ENCODE measurements at regions not wholly inside any gene's neighbourhood (a gene's known extent, or its start where the extent isn't known, plus 50 kb on each side); places are given as distances from the start of the nearest gene placed in this dataset.

- H3K9ac ChIP-seq (replicated peaks in 1 of 4; ENCODE audit: extremely low read depth in 1 of 4, low read depth in 3 of 4, low read length in 3 of 4) = no peak overlapping the region
- H3K27ac ChIP-seq (ENCODE audit: low read depth, low read length) = no peak overlapping the region
- no peak overlapping the region for H3K4me2 ChIP-seq (ENCODE audit: insufficient read depth in 1 of 2, low read depth in 2 of 2, low read length in 2 of 2)
- no peak overlapping the region for H3K14ac ChIP-seq (ENCODE audit: insufficient read length)
- no peaks in the 10 kb centered on the region for H3K23me2 ChIP-seq (ENCODE audit: low read depth, low read length)
- no peak overlapping the region for H3K4me3 ChIP-seq (ENCODE audit: extremely low read depth in 1 of 4, insufficient read depth in 2 of 4, low read depth in 3 of 4, low read length in 4 of 4)
- H4K91ac ChIP-seq (replicated peaks; ENCODE audit: insufficient read length, low read length) = no peak overlapping the region
- H3K79me2 ChIP-seq (ENCODE audit: control insufficient read depth in 1 of 2, insufficient read depth in 2 of 2, low read length in 2 of 2) = no peaks in the 10 kb centered on the region
- no peak overlapping the region for H4K5ac ChIP-seq (ENCODE audit: insufficient read length, low read depth, low read length)
- peaks cover 0 to 1% (median 0%) of the 10 kb centered on the region in 4 experiments; a peak in 1 of 7 replicates for H3K27me3 ChIP-seq (replicated peaks in 1 of 4; ENCODE audit: control insufficient read depth in 3 of 4, extremely low read depth in 1 of 4, insufficient read depth in 3 of 4, low read length in 3 of 4)
- FAIRE-seq (no peak), DNase-seq (ENCODE audit: low read depth in 1 of 2, low spot score in 2 of 2) (no peak)
- CTCF ChIA-PET (ENCODE audit: partially characterized antibody) = no interaction called here
- H2BK5ac ChIP-seq (ENCODE audit: low read depth, low read length) = no peak overlapping the region
- H3K23ac ChIP-seq (ENCODE audit: insufficient read length) = no peak overlapping the region
- 92% methylated on average over 3 of the region's 3 CpGs; no CpG with 5 or more reads in 1 of the 2 experiments for WGBS, 2 experiments (ENCODE audit: extremely low coverage in 1 of 2, insufficient coverage in 1 of 2, insufficient read length in 1 of 2, insufficient replicate concordance in 2 of 2, low coverage in 1 of 2, low lambda C conversion rate in 2 of 2, missing lambda C conversion rate in 1 of 2)
- peak overlapping the region; percentile 91 for H2AFZ ChIP-seq (ENCODE audit: low read length)
- POLR2A ChIA-PET (ENCODE audit: partially characterized antibody) = no interaction called here
- no peak overlapping the region for H2BK15ac ChIP-seq (ENCODE audit: low read length)
- H3K18ac ChIP-seq (ENCODE audit: extremely low read depth, low read length) = no peak overlapping the region
- H3K4ac ChIP-seq (replicated peaks; ENCODE audit: insufficient read length, low read depth, low read length) = no peak overlapping the region
- H2BK20ac ChIP-seq (ENCODE audit: low read length) = no peak overlapping the region
- no peak overlapping the region for H4K8ac ChIP-seq (ENCODE audit: extremely low read depth, insufficient read depth, low read length)
- H4K20me1 ChIP-seq (replicated peaks in 1 of 2; ENCODE audit: control insufficient read depth in 1 of 2, insufficient read depth in 2 of 2, low read length in 2 of 2) = no peaks in the 10 kb centered on the region
- no peak overlapping the region for H2BK12ac ChIP-seq (ENCODE audit: low read depth, low read length)
- H3K9me3 ChIP-seq (ENCODE audit: insufficient read depth in 2 of 2, low read depth in 1 of 2, low read length in 1 of 2) = no peaks in the 10 kb centered on the region
- H3K36me3 ChIP-seq (ENCODE audit: control insufficient read depth in 2 of 4, insufficient read depth in 4 of 4, low read length in 3 of 4) = no peaks in the 10 kb centered on the region
- no peak overlapping the region for H3K56ac ChIP-seq (replicated peaks; ENCODE audit: insufficient read length, low read depth, low read length)
- H3K79me1 ChIP-seq (ENCODE audit: low read depth, low read length) = no peaks in the 10 kb centered on the region
- no peak overlapping the region for H2AK5ac ChIP-seq (ENCODE audit: low read depth, low read length)
- no peak overlapping the region for H2BK120ac ChIP-seq (replicated peaks; ENCODE audit: low read depth, low read length)
- H3K4me1 ChIP-seq (replicated peaks in 1 of 4; ENCODE audit: control insufficient read depth in 3 of 4, insufficient read depth in 4 of 4, low read length in 3 of 4) = no peaks in the 10 kb centered on the region
- TF ChIP-seq SAP30 (IDR thresholded peaks at IDR 0.05; ENCODE audit: insufficient read depth, insufficient replicate concordance, low read length) = no peak
- TF ChIP-seq NANOG (IDR thresholded peaks at IDR 0.05; ENCODE audit: insufficient read depth, low read depth, low read length, poor library complexity, severe bottlenecking) = no peak
- TF ChIP-seq BCL11A (IDR thresholded peaks at IDR 0.05; ENCODE audit: low read depth in 2 of 2, low read length in 2 of 2) = no peak
- no peak for TF ChIP-seq GTF2F1 (IDR thresholded peaks at IDR 0.05; ENCODE audit: borderline replicate concordance, low read depth, low read length)
- TF ChIP-seq KDM1A (IDR thresholded peaks at IDR 0.05; ENCODE audit: borderline replicate concordance, low read length) = no peak
- TF ChIP-seq RBBP5 (IDR thresholded peaks at IDR 0.05; ENCODE audit: borderline replicate concordance, low read depth, low read length) = no peak
- TF ChIP-seq JUN (IDR thresholded peaks at IDR 0.05; ENCODE audit: low read depth, low read length) = no peak
- no peak for TF ChIP-seq SP1 (IDR thresholded peaks at IDR 0.05; ENCODE audit: low read depth, low read length)
- no peak for TF ChIP-seq POLR2AphosphoS5 (IDR thresholded peaks at IDR 0.05; ENCODE audit: low read depth, low read length)
Observed at GRCh38 chr10:107994621-107995270, 830.2 kb upstream of the SORCS1 start.
